ENCODE measurements at regions not wholly inside any gene's neighbourhood (a gene's known extent, or its start where the extent isn't known, plus 50 kb on each side); places are given as distances from the start of the nearest gene placed in this dataset.

DNA sequence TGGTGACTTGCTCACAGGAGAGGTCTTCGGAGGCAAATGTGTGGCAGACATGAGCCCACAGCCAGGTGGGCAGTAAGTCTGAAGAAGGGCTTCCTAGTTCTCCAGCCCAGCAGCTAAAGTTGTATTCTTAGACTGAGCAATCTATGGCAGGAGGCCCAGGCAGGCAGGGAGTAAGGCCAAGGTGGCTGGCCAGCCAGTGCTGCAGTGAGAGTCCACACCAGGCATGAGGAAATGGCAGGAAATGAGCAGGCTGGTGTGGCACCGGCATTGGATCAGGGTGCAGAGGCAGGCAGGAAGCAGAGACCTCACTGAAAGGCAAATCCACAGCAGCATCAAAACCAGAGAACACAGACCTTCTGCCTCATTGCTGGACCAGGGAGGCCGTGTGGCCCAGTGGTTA, 84.6 kb upstream of the PDE1C start:
- TF ChIP-seq, protein P1, sequence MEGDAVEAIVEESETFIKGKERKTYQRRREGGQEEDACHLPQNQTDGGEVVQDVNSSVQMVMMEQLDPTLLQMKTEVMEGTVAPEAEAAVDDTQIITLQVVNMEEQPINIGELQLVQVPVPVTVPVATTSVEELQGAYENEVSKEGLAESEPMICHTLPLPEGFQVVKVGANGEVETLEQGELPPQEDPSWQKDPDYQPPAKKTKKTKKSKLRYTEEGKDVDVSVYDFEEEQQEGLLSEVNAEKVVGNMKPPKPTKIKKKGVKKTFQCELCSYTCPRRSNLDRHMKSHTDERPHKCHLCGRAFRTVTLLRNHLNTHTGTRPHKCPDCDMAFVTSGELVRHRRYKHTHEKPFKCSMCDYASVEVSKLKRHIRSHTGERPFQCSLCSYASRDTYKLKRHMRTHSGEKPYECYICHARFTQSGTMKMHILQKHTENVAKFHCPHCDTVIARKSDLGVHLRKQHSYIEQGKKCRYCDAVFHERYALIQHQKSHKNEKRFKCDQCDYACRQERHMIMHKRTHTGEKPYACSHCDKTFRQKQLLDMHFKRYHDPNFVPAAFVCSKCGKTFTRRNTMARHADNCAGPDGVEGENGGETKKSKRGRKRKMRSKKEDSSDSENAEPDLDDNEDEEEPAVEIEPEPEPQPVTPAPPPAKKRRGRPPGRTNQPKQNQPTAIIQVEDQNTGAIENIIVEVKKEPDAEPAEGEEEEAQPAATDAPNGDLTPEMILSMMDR (IDR thresholded peaks at IDR 0.05): no peak
- Mint-ChIP-seq H3K4me3 (no peak overlapping the region), H3K9me3 (peaks cover 4% of the 10 kb centered on the region), H3K27ac (no peak overlapping the region), H3K36me3 (ENCODE audit: low read depth) (no peaks in the 10 kb centered on the region), H3K4me1 (no peaks in the 10 kb centered on the region), H3K27me3 (no peaks in the 10 kb centered on the region)
- DNase-seq (no peak), ATAC-seq (ENCODE audit: low read depth) (no peak)
- POLR2A ChIA-PET: no interaction called here
- CTCF ChIA-PET: no interaction called here
- intact Hi-C loops (cut with micrococcal nuclease): no loop called here

DNA sequence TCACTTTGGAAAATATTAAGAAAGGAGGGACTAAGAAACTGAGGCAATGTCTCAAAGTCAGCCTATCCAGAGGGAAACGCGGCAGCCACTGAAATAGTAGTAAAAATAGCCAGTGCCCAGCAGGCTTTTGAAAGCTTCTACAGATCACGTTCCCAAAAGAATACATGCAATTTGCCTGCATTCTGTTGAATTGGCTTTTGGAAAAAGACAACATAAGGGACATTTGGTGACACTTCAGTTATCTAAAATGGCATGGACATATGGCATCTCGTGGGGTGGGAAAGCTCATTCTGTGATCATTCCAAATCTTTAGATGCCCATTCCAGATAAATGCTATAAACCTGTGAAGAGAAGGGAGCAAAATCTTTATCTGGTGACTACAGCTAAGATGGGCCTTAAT, 82.8 kb upstream of the PDE1C start:
- Mint-ChIP-seq H3K4me3 (no peak overlapping the region), H3K27ac (no peak overlapping the region), H3K9me3 (peaks cover 4% of the 10 kb centered on the region), H3K27me3 (no peaks in the 10 kb centered on the region), H3K36me3 (ENCODE audit: low read depth) (no peaks in the 10 kb centered on the region), H3K4me1 (no peaks in the 10 kb centered on the region)
- intact Hi-C loops (cut with micrococcal nuclease): no loop called here
- ATAC-seq (ENCODE audit: low read depth) (no peak), DNase-seq (no peak)
- TF ChIP-seq, protein P1 (IDR thresholded peaks at IDR 0.05): no peak
- ChIA-PET CTCF (interaction anchor here (0.5 kb wide), 1 partner anchor 13 kb away, joined by 3 read pairs; no protein-coding TSS in a partner anchor), POLR2A (no interaction called here)

DNA sequence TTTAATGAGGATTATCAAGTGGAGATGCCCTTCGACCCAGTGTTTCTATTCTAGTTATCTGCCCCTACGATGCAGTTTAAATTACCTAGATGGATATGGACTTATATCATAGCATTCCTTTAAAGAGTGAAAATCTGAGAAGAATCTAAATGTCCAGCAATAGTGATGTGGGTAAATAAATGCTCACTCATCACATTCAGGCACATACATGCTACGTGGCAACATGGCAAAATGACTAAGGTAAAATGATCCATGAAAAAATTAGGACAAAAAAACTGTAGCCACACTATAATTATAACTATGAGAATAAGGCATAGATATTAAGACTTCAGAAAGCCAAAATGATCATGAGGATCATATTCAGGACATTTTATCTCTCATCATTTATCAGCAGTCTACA, 82.4 kb upstream of the PDE1C start:
- Mint-ChIP-seq H3K27ac (no peak overlapping the region), H3K9me3 (peaks cover 4% of the 10 kb centered on the region), H3K4me3 (no peak overlapping the region), H3K4me1 (no peaks in the 10 kb centered on the region), H3K27me3 (no peaks in the 10 kb centered on the region), H3K36me3 (ENCODE audit: low read depth) (no peaks in the 10 kb centered on the region)
- TF ChIP-seq, protein P1 (IDR thresholded peaks at IDR 0.05): no peak
- POLR2A ChIA-PET: no interaction called here
- intact Hi-C loops (cut with micrococcal nuclease): no loop called here
- CTCF ChIA-PET: interaction anchor here (0.5 kb wide), 1 partner anchor 14 kb away, joined by 3 read pairs; no protein-coding TSS in a partner anchor
- ATAC-seq (ENCODE audit: low read depth) (no peak), DNase-seq (no peak)

DNA sequence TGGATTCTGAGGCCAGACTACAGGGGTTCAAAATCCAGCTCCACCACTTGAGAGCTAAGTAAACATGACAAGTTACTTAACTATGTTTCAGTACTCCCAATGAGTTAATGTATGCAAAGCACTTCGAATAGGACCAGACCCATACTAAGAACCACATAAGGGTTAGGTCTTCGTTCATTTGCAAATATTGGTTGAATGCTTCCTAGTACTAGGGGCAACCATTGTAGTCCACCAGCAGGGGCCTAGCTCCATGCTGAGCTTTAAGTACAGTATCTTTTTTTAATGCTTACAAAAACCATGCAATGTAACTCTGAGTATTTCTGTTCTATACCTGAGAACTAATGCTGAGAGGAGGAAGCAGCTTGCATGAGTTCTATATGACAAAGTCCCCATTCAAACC, 80.4 kb upstream of the PDE1C start:
- peaks cover 4% of the 10 kb centered on the region for H3K9me3 Mint-ChIP-seq
- intact Hi-C loops (cut with micrococcal nuclease): no loop called here
- TF ChIP-seq, protein P1 (IDR thresholded peaks at IDR 0.05): no peak
- ATAC-seq (ENCODE audit: low read depth) (no peak), DNase-seq (no peak)
- CTCF ChIA-PET: no interaction called here
- POLR2A ChIA-PET: no interaction called here
- H3K27me3 Mint-ChIP-seq: no peaks in the 10 kb centered on the region
- no peaks in the 10 kb centered on the region for H3K4me1 Mint-ChIP-seq
- H3K4me3 Mint-ChIP-seq: no peak overlapping the region
- H3K27ac Mint-ChIP-seq: no peak overlapping the region
- H3K36me3 Mint-ChIP-seq (ENCODE audit: low read depth): no peaks in the 10 kb centered on the region

DNA sequence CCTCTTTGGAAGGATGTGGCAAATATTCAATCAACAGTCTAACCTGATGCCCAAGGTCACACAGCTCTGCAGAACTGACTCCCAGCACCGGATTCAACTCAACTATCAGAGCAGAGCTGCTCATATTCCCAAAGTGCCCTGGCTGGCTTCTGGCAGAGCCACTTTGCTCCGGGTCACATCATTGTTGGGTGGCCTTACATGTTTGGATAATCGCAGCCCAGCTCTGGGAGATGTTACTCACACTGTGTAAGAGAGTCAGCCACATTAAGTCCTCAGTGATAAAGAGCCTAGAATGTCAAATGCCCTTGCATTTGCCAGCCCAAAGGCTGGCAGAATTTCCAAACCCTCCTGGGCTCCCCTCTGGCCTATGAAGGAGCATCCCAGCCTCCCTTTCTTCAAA, 79.8 kb upstream of the PDE1C start:
- ATAC-seq (ENCODE audit: low read depth) (no peak), DNase-seq (no peak)
- Mint-ChIP-seq H3K9me3 (peaks cover 4% of the 10 kb centered on the region), H3K27me3 (no peaks in the 10 kb centered on the region), H3K4me3 (no peak overlapping the region), H3K36me3 (ENCODE audit: low read depth) (no peaks in the 10 kb centered on the region), H3K4me1 (no peaks in the 10 kb centered on the region), H3K27ac (no peak overlapping the region)
- CTCF ChIA-PET: no interaction called here
- TF ChIP-seq, protein P1 (IDR thresholded peaks at IDR 0.05): no peak
- POLR2A ChIA-PET: no interaction called here
- intact Hi-C loops (cut with micrococcal nuclease): no loop called here

Measured in activated B cell treated with CpG ODN at 0.5 μM for 24 hours (primary cell).